NB4 (cell line): ENCODE measurements at regions not wholly inside any gene's neighbourhood (a gene's known extent, or its start where the extent isn't known, plus 50 kb on each side); places are given as distances from the start of the nearest gene placed in this dataset.

Experiments used
- POLR2A ChIP-seq: IDR thresholded peaks from 2 replicates; pipeline ENCODE4 v1.6.1; 2011; ENCODE audit warnings: mild to moderate bottlenecking; ENCODE audit not compliant: insufficient read length; ENCODE audit errors: extremely low read depth
- TF ChIP-seq, protein P1 (sequence below): IDR thresholded peaks from one replicate; pipeline ENCODE4 v1.5.1; 2012; ENCODE audit warnings: low read depth, low read length

DNA sequence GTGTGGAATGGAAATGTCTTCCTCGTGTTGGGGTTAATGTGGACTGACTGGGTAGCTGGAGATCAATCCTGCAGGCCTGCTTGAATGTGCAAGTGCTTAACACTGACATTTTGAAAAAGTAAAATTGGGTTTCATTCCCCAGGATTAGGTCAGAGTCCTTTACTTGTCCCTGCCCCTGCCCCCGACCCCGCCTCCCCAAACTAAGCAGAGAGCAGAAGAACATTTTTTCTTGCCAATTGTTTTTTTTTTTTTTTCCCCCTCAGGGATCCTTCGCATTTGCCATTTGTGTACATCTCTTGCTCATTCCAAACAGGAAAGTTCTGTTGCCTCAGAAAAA is 147.0 kb upstream of the NR2F2 start:
- TF ChIP-seq, protein P1, sequence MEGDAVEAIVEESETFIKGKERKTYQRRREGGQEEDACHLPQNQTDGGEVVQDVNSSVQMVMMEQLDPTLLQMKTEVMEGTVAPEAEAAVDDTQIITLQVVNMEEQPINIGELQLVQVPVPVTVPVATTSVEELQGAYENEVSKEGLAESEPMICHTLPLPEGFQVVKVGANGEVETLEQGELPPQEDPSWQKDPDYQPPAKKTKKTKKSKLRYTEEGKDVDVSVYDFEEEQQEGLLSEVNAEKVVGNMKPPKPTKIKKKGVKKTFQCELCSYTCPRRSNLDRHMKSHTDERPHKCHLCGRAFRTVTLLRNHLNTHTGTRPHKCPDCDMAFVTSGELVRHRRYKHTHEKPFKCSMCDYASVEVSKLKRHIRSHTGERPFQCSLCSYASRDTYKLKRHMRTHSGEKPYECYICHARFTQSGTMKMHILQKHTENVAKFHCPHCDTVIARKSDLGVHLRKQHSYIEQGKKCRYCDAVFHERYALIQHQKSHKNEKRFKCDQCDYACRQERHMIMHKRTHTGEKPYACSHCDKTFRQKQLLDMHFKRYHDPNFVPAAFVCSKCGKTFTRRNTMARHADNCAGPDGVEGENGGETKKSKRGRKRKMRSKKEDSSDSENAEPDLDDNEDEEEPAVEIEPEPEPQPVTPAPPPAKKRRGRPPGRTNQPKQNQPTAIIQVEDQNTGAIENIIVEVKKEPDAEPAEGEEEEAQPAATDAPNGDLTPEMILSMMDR, result no peak
- no peak for TF ChIP-seq POLR2A
